ENCODE measurements at regions not wholly inside any gene's neighbourhood (a gene's known extent, or its start where the extent isn't known, plus 50 kb on each side); places are given as distances from the start of the nearest gene placed in this dataset.
"Not testable (repeated sequence)": the region's sequence is repeated elsewhere in the genome, so short reads cannot be mapped to it uniquely, and the experiment has no call there.

GRCh38 chrX:85529141-85529540 is 149.7 kb upstream of the POF1B start:
- DNase-seq: not testable (repeated sequence)

DNA sequence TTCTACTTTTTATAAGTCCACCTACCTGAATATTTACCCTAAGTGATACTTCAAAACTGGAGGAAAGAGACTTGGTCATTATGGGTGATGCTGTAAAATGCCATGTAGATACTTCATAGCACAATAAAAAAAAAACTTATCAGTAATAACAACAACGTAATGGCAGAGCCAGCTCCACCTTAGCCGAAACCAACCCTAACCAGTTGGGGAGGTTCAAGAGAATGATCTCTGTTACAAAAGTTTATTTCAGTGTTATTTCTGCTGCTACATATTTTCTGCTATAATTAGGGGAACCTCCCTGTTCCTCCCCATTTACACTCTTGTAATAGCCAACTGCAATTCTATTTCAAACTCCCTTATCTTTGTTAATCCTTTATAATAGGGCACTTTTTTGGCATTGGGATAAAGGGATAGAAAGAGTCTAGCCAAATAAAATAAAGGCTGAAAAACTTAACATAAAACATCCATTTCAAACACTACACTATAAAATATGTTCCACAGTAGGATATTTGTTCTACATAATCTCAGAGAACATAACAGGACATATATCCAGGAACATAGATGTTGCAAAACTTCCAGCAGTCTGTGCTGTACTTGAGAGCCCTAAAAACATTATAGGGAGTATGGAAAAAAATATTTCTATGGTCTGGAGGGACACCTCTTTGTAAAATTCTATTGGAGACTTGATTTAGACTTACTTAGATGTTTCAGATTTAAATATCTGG is 138.7 kb upstream of the POF1B start:
- DNase-seq: no peak

GRCh38 chrX:85516131-85516530 is 136.7 kb upstream of the POF1B start:
- no peak for DNase-seq

- no peak for DNase-seq
These were observed 127.4 kb upstream of the POF1B start for GRCh38 chrX:85506871-85507270.

- DNase-seq: no peak
These were observed 126.3 kb upstream of the POF1B start for GRCh38 chrX:85505801-85506200.

DNA sequence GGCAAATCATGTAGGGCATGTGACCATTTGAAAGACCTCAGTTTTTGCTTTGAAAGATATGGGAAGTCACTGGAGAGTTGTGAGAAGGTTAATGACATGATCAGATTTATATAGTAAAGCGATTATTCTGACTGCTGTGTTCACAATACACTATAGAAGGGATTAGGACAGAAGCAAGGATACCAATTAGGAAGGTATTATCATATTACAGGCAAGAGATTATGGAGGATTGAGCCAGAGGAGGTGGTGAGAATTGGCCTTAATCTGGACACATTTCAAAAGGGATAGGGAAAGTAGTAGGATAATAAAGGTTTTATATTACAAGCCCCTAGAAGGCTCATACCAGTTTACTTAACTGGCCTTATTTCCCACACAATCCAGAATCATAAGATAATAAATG is 124.9 kb upstream of the POF1B start:
- no peak for DNase-seq

GRCh38 chrX:85503258-85504158 is 124.0 kb upstream of the POF1B start:
- no peak for DNase-seq

- DNase-seq: no peak
These were observed 121.9 kb upstream of the POF1B start for GRCh38 chrX:85501349-85501748.

GRCh38 chrX:85499400-85499799 is 119.9 kb upstream of the POF1B start:
- DNase-seq: no peak

DNA sequence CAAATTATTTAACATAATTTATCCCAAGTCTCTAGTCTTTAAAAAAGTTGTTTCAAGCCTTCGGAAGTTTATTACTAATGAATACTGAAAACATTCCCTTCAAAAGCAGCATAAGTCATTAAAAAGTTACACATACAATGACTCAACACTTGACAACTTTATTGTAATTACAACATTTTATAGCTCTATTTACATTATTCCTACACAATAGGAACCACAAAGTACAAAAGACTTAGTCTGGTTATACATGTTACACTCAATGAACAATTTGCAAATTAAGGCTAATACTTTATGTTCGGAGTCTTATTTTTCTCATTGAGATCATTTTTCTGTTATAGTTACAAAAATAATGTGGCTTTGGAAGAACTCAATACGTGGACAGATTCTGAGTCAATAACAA is 114.4 kb upstream of the POF1B start:
- no peak for DNase-seq

DNA sequence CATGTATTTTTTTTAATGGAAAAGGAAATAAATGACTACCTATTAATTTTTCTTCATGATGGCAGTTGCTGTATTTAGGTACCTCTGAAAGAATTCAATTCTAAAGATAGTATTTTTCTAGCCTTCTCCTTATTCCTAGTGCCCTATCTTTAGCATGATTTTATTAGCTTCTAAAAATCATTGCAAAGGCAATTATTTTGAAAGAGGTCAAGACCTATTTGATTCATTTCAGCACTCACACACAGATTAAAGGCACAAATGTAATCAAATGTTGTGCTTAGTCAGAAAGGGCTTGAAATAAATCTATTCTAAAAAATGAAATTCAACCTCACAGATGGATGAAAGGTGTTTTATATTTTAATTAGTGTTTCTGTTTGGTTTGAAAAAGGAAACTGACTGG is 74.8 kb upstream of the POF1B start:
- DNase-seq: no peak

DNA sequence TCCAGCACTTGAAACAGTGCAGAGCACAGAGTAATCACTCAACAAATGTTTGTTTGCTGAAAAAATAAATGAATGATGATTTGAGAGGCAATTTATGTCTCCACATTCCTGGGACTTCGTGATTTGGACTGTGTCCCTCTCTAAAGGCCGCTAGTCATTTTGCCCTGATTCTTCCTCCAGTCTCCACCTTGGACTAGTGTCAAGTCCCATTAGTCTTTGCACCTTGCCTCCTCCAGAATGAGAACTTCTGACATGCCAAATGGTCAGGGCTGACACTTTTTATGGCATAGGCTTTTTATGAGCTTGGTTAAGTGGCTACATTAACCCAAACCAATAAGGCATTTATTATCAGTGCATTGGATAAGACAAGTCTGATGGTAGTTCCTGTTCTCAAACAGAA is 65.1 kb upstream of the POF1B start:
- DNase-seq: no peak

Data from muscle of arm (tissue), 1 donor.